ENCODE measurements at regions not wholly inside any gene's neighbourhood (a gene's known extent, or its start where the extent isn't known, plus 50 kb on each side); places are given as distances from the start of the nearest gene placed in this dataset.

GRCh38 chr16:65763640-65764305, 602.7 kb upstream of the CDH5 start:
- H2AFZ ChIP-seq (ENCODE audit: low read depth, low read length): no peak overlapping the region

GRCh38 chr16:65760874-65761273, 605.6 kb upstream of the CDH5 start:
- Histone ChIP-seq H3K9ac (ENCODE audit: low read length) (no peak overlapping the region), H3K4me1 (ENCODE audit: insufficient read depth, low read length) (no peaks in the 10 kb centered on the region), H3K27me3 (ENCODE audit: insufficient read depth, low read length) (no peaks in the 10 kb centered on the region), H3K4me2 (ENCODE audit: low read length) (no peak overlapping the region), H3K9me3 (ENCODE audit: insufficient read depth, low read depth, low read length) (no peaks in the 10 kb centered on the region), H4K20me1 (ENCODE audit: insufficient read depth, low read length) (no peaks in the 10 kb centered on the region), H3K27ac (ENCODE audit: low read depth, low read length) (no peak overlapping the region), H3K36me3 (ENCODE audit: insufficient read depth, low read length) (no peaks in the 10 kb centered on the region), H2AFZ (ENCODE audit: low read depth, low read length) (no peak overlapping the region), H3K79me2 (ENCODE audit: insufficient read depth, low read length) (no peaks in the 10 kb centered on the region), H3K4me3 (ENCODE audit: insufficient read depth, low read depth, low read length) (no peak overlapping the region)
- Mint-ChIP-seq H3K4me3 (ENCODE audit: unreplicated experiment) (no peak overlapping the region), H3K36me3 (ENCODE audit: low read depth, unreplicated experiment) (no peaks in the 10 kb centered on the region), H3K27me3 (ENCODE audit: low read depth, unreplicated experiment) (peaks cover 11% of the 10 kb centered on the region), H3K9me3 (ENCODE audit: unreplicated experiment) (peaks cover 7% of the 10 kb centered on the region), H3K27ac (ENCODE audit: unreplicated experiment) (no peak overlapping the region), H3K4me1 (ENCODE audit: low read depth, unreplicated experiment) (no peaks in the 10 kb centered on the region)
- DNase-seq (ENCODE audit: low read depth) (no peak), FAIRE-seq (no peak)
- no peak for TF ChIP-seq CTCF (IDR thresholded peaks at IDR 0.05; ENCODE audit: insufficient read depth, low read depth, low read length)
- TF ChIP-seq EZH2 (IDR thresholded peaks at IDR 0.05; ENCODE audit: insufficient read depth, low read length): no peak

More at GRCh38 chr16:65763640-65764305, 602.7 kb upstream of the CDH5 start:
- Mint-ChIP-seq H3K27me3 (ENCODE audit: low read depth, unreplicated experiment) (peaks cover 6% of the 10 kb centered on the region), H3K9me3 (ENCODE audit: unreplicated experiment) (peaks cover 5% of the 10 kb centered on the region), H3K36me3 (ENCODE audit: low read depth, unreplicated experiment) (no peaks in the 10 kb centered on the region), H3K4me3 (ENCODE audit: unreplicated experiment) (no peak overlapping the region), H3K4me1 (ENCODE audit: low read depth, unreplicated experiment) (no peaks in the 10 kb centered on the region), H3K27ac (ENCODE audit: unreplicated experiment) (no peak overlapping the region)
- H3K4me3 ChIP-seq (ENCODE audit: insufficient read depth, low read depth, low read length): no peak overlapping the region
- H4K20me1 ChIP-seq (ENCODE audit: insufficient read depth, low read length): no peaks in the 10 kb centered on the region
- TF ChIP-seq CTCF (IDR thresholded peaks at IDR 0.05; ENCODE audit: insufficient read depth, low read depth, low read length) (no peak), EZH2 (IDR thresholded peaks at IDR 0.05; ENCODE audit: insufficient read depth, low read length) (no peak)
- H3K27ac ChIP-seq (ENCODE audit: low read depth, low read length): no peak overlapping the region
- H3K27me3 ChIP-seq (ENCODE audit: insufficient read depth, low read length): no peaks in the 10 kb centered on the region
- no peak overlapping the region for H3K4me2 ChIP-seq (ENCODE audit: low read length)
- no peaks in the 10 kb centered on the region for H3K9me3 ChIP-seq (ENCODE audit: insufficient read depth, low read depth, low read length)
- DNase-seq (ENCODE audit: low read depth) (no peak), FAIRE-seq (no peak)
- H3K4me1 ChIP-seq (ENCODE audit: insufficient read depth, low read length): no peaks in the 10 kb centered on the region
- no peaks in the 10 kb centered on the region for H3K36me3 ChIP-seq (ENCODE audit: insufficient read depth, low read length)
- H3K9ac ChIP-seq (ENCODE audit: low read length): no peak overlapping the region
- no peaks in the 10 kb centered on the region for H3K79me2 ChIP-seq (ENCODE audit: insufficient read depth, low read length)

GRCh38 chr16:65758620-65759019, 607.9 kb upstream of the CDH5 start:
- Histone ChIP-seq H3K79me2 (ENCODE audit: insufficient read depth, low read length) (no peaks in the 10 kb centered on the region), H3K4me1 (ENCODE audit: insufficient read depth, low read length) (no peaks in the 10 kb centered on the region), H3K4me3 (ENCODE audit: insufficient read depth, low read depth, low read length) (no peak overlapping the region), H3K27me3 (ENCODE audit: insufficient read depth, low read length) (peaks cover under 1% of the 10 kb centered on the region), H2AFZ (ENCODE audit: low read depth, low read length) (no peak overlapping the region), H4K20me1 (ENCODE audit: insufficient read depth, low read length) (no peaks in the 10 kb centered on the region), H3K4me2 (ENCODE audit: low read length) (no peak overlapping the region), H3K27ac (ENCODE audit: low read depth, low read length) (no peak overlapping the region), H3K9ac (ENCODE audit: low read length) (no peak overlapping the region), H3K36me3 (ENCODE audit: insufficient read depth, low read length) (no peaks in the 10 kb centered on the region), H3K9me3 (ENCODE audit: insufficient read depth, low read depth, low read length) (no peaks in the 10 kb centered on the region)
- no peak overlapping the region for H3K4me3 Mint-ChIP-seq (ENCODE audit: unreplicated experiment)
- H3K27me3 Mint-ChIP-seq (ENCODE audit: low read depth, unreplicated experiment): peaks cover 12% of the 10 kb centered on the region
- TF ChIP-seq EZH2 (IDR thresholded peaks at IDR 0.05; ENCODE audit: insufficient read depth, low read length) (no peak), CTCF (IDR thresholded peaks at IDR 0.05; ENCODE audit: insufficient read depth, low read depth, low read length) (no peak)
- no peaks in the 10 kb centered on the region for H3K36me3 Mint-ChIP-seq (ENCODE audit: low read depth, unreplicated experiment)
- H3K9me3 Mint-ChIP-seq (ENCODE audit: unreplicated experiment): peaks cover 2% of the 10 kb centered on the region
- no peak for FAIRE-seq
- no peak overlapping the region for H3K27ac Mint-ChIP-seq (ENCODE audit: unreplicated experiment)
- no peak for DNase-seq (ENCODE audit: low read depth)
- H3K4me1 Mint-ChIP-seq (ENCODE audit: low read depth, unreplicated experiment): no peaks in the 10 kb centered on the region
